ENCODE measurements at regions not wholly inside any gene's neighbourhood (a gene's known extent, or its start where the extent isn't known, plus 50 kb on each side); places are given as distances from the start of the nearest gene placed in this dataset.

GRCh38 chr4:53802500-53802899, 211.2 kb upstream of the LNX1 start:
- Histone ChIP-seq H3K9me3 (no peaks in the 10 kb centered on the region), H3K4me2 (no peak overlapping the region), H3K27me3 (no peaks in the 10 kb centered on the region), H4K20me1 (no peaks in the 10 kb centered on the region), H3K36me3 (no peaks in the 10 kb centered on the region), H3K4me1 (no peaks in the 10 kb centered on the region), H3K4me3 (no peak overlapping the region), H3K27ac (no peak overlapping the region), H3K9ac (no peak overlapping the region)
- TF ChIP-seq Cebpa-rat (IDR thresholded peaks at IDR 0.05): no peak

- H3K36me3 ChIP-seq: no peaks in the 10 kb centered on the region
- H3K27me3 ChIP-seq: no peaks in the 10 kb centered on the region
- no peak overlapping the region for H3K4me3 ChIP-seq
- no peaks in the 10 kb centered on the region for H4K20me1 ChIP-seq
- H3K4me2 ChIP-seq: no peak overlapping the region
- no peak overlapping the region for H3K9ac ChIP-seq
- H3K9me3 ChIP-seq: no peaks in the 10 kb centered on the region
- no peaks in the 10 kb centered on the region for H3K4me1 ChIP-seq
- no peak overlapping the region for H3K27ac ChIP-seq
- TF ChIP-seq Cebpa-rat (IDR thresholded peaks at IDR 0.05): no peak
Observed at GRCh38 chr4:53801373-53801772, 210.1 kb upstream of the LNX1 start.

GRCh38 chr4:53800741-53801140, 209.5 kb upstream of the LNX1 start:
- no peak for TF ChIP-seq Cebpa-rat (IDR thresholded peaks at IDR 0.05)
- Histone ChIP-seq H3K27me3 (no peaks in the 10 kb centered on the region), H3K9ac (no peak overlapping the region), H3K4me3 (no peak overlapping the region), H3K4me1 (no peaks in the 10 kb centered on the region), H3K4me2 (no peak overlapping the region), H3K36me3 (no peaks in the 10 kb centered on the region), H3K27ac (no peak overlapping the region), H4K20me1 (no peaks in the 10 kb centered on the region), H3K9me3 (no peaks in the 10 kb centered on the region)

- no peak for TF ChIP-seq Cebpa-rat (IDR thresholded peaks at IDR 0.05)
- H3K4me1 ChIP-seq: no peaks in the 10 kb centered on the region
Observed at GRCh38 chr4:53793096-53793495, 201.8 kb upstream of the LNX1 start.

GRCh38 chr4:53790286-53790685, 199.0 kb upstream of the LNX1 start:
- no peaks in the 10 kb centered on the region for H3K27me3 ChIP-seq
- no peak for TF ChIP-seq Cebpa-rat (IDR thresholded peaks at IDR 0.05)

More at GRCh38 chr4:53793096-53793495, 201.8 kb upstream of the LNX1 start:
- H3K4me3 ChIP-seq: no peak overlapping the region
- no peaks in the 10 kb centered on the region for H4K20me1 ChIP-seq
- H3K4me2 ChIP-seq: no peak overlapping the region
- H3K36me3 ChIP-seq: no peaks in the 10 kb centered on the region
- no peak overlapping the region for H3K9ac ChIP-seq
- H3K9me3 ChIP-seq: no peaks in the 10 kb centered on the region
- H3K27ac ChIP-seq: no peak overlapping the region
- no peaks in the 10 kb centered on the region for H3K27me3 ChIP-seq

GRCh38 chr4:53788621-53789020, 197.3 kb upstream of the LNX1 start:
- no peak overlapping the region for H3K27ac ChIP-seq
- H3K36me3 ChIP-seq: no peaks in the 10 kb centered on the region
- H3K4me3 ChIP-seq: no peak overlapping the region
- no peaks in the 10 kb centered on the region for H4K20me1 ChIP-seq
- TF ChIP-seq Cebpa-rat (IDR thresholded peaks at IDR 0.05): no peak
- H3K27me3 ChIP-seq: no peaks in the 10 kb centered on the region
- no peak overlapping the region for H3K9ac ChIP-seq
- H3K4me2 ChIP-seq: no peak overlapping the region
- no peaks in the 10 kb centered on the region for H3K4me1 ChIP-seq
- H3K9me3 ChIP-seq: no peaks in the 10 kb centered on the region

More at GRCh38 chr4:53790286-53790685, 199.0 kb upstream of the LNX1 start:
- no peaks in the 10 kb centered on the region for H3K9me3 ChIP-seq
- H3K36me3 ChIP-seq: no peaks in the 10 kb centered on the region
- no peak overlapping the region for H3K4me3 ChIP-seq
- H3K9ac ChIP-seq: no peak overlapping the region
- no peak overlapping the region for H3K27ac ChIP-seq
- no peak overlapping the region for H3K4me2 ChIP-seq
- no peaks in the 10 kb centered on the region for H4K20me1 ChIP-seq
- H3K4me1 ChIP-seq: no peaks in the 10 kb centered on the region

GRCh38 chr4:53788011-53788410, 196.7 kb upstream of the LNX1 start:
- Histone ChIP-seq H3K27me3 (no peaks in the 10 kb centered on the region), H4K20me1 (no peaks in the 10 kb centered on the region), H3K9me3 (no peaks in the 10 kb centered on the region), H3K4me1 (no peaks in the 10 kb centered on the region), H3K4me3 (no peak overlapping the region), H3K36me3 (no peaks in the 10 kb centered on the region), H3K9ac (no peak overlapping the region), H3K4me2 (no peak overlapping the region), H3K27ac (no peak overlapping the region)
- no peak for TF ChIP-seq Cebpa-rat (IDR thresholded peaks at IDR 0.05)

- Histone ChIP-seq H3K4me1 (no peaks in the 10 kb centered on the region), H3K9ac (no peak overlapping the region), H3K4me2 (no peak overlapping the region), H3K27me3 (no peaks in the 10 kb centered on the region), H3K4me3 (no peak overlapping the region), H3K36me3 (no peaks in the 10 kb centered on the region), H3K9me3 (no peaks in the 10 kb centered on the region), H4K20me1 (no peaks in the 10 kb centered on the region), H3K27ac (no peak overlapping the region)
- TF ChIP-seq Cebpa-rat (IDR thresholded peaks at IDR 0.05): no peak
Observed at GRCh38 chr4:53786632-53787031, 195.3 kb upstream of the LNX1 start.

- H3K9ac ChIP-seq: no peak overlapping the region
- no peaks in the 10 kb centered on the region for H3K27me3 ChIP-seq
- no peak for TF ChIP-seq Cebpa-rat (IDR thresholded peaks at IDR 0.05)
- no peak overlapping the region for H3K4me3 ChIP-seq
- H3K4me1 ChIP-seq: no peaks in the 10 kb centered on the region
- no peak overlapping the region for H3K27ac ChIP-seq
- H3K4me2 ChIP-seq: no peak overlapping the region
- no peaks in the 10 kb centered on the region for H3K36me3 ChIP-seq
- H3K9me3 ChIP-seq: no peaks in the 10 kb centered on the region
- no peaks in the 10 kb centered on the region for H4K20me1 ChIP-seq
Observed at GRCh38 chr4:53785996-53786395, 194.7 kb upstream of the LNX1 start.

GRCh38 chr4:53784112-53784511, 192.8 kb upstream of the LNX1 start:
- TF ChIP-seq Cebpa-rat (IDR thresholded peaks at IDR 0.05): no peak
- no peaks in the 10 kb centered on the region for H3K36me3 ChIP-seq

GRCh38 chr4:53783208-53783859, 192.0 kb upstream of the LNX1 start:
- Histone ChIP-seq H3K9ac (no peak overlapping the region), H3K36me3 (no peaks in the 10 kb centered on the region), H3K4me1 (no peaks in the 10 kb centered on the region), H3K4me2 (no peak overlapping the region), H4K20me1 (no peaks in the 10 kb centered on the region), H3K4me3 (no peak overlapping the region), H3K27me3 (no peaks in the 10 kb centered on the region), H3K27ac (no peak overlapping the region), H3K9me3 (no peaks in the 10 kb centered on the region)
- TF ChIP-seq Cebpa-rat (IDR thresholded peaks at IDR 0.05): no peak

More at GRCh38 chr4:53784112-53784511, 192.8 kb upstream of the LNX1 start:
- Histone ChIP-seq H3K9ac (no peak overlapping the region), H3K27me3 (no peaks in the 10 kb centered on the region), H3K27ac (no peak overlapping the region), H4K20me1 (no peaks in the 10 kb centered on the region), H3K9me3 (no peaks in the 10 kb centered on the region), H3K4me2 (no peak overlapping the region), H3K4me1 (no peaks in the 10 kb centered on the region), H3K4me3 (no peak overlapping the region)

Measured in BLaER1 (cell line).